ENCODE measurements at regions not wholly inside any gene's neighbourhood (a gene's known extent, or its start where the extent isn't known, plus 50 kb on each side); places are given as distances from the start of the nearest gene placed in this dataset.
A peak's percentile ranks its signal among the peaks of the same experiment; 100 is the strongest.

GRCh38 chr1:68594851-68595250 lies 98.0 kb upstream of the DEPDC1 start:
- no peak for TF ChIP-seq ZBTB33 (IDR thresholded peaks at IDR 0.05)
- TF ChIP-seq EGR1 (IDR thresholded peaks at IDR 0.05; ENCODE audit: low read depth in 2 of 2): no peak
- no peak for TF ChIP-seq NR2F2 (IDR thresholded peaks at IDR 0.05)
- TF ChIP-seq FOXA2 (IDR thresholded peaks at IDR 0.05): no peak
- no peak for TF ChIP-seq MAX (IDR thresholded peaks at IDR 0.05)
- no peak for TF ChIP-seq HNF4G (IDR thresholded peaks at IDR 0.05)
- TF ChIP-seq GABPA (IDR thresholded peaks at IDR 0.05 in 1 of 2, conservative IDR thresholded peaks at IDR 0.05 in 1 of 2): no peak
- TF ChIP-seq RAD21 (IDR thresholded peaks at IDR 0.05): no peak
- H3K9ac ChIP-seq (ENCODE audit: low read depth in 1 of 2, low read length in 2 of 2): no peak overlapping the region
- H3K27ac ChIP-seq (ENCODE audit: low read depth in 1 of 2, low read length in 2 of 2): no peak overlapping the region
- 88% methylated on average over 2 of the region's 2 CpGs for WGBS
- H3K9me3 ChIP-seq (ENCODE audit: control insufficient read depth in 4 of 4, low read length in 3 of 4): no peaks in the 10 kb centered on the region
- H3K27me3 ChIP-seq (ENCODE audit: control insufficient read depth in 4 of 4, insufficient read depth in 4 of 4, low read length in 3 of 4): peaks cover 0 to 3% (median under 1%) of the 10 kb centered on the region in 4 donors
- no peaks in the 10 kb centered on the region for H3K36me3 ChIP-seq (ENCODE audit: control insufficient read depth in 4 of 4, insufficient read depth in 3 of 4, low read depth in 1 of 4, low read length in 3 of 4)
- no peaks in the 10 kb centered on the region for H3K4me1 ChIP-seq (ENCODE audit: control insufficient read depth in 4 of 4, insufficient read depth in 4 of 4, low read length in 3 of 4)
- no peak for DNase-seq (ENCODE audit: low spot score)
- no peak overlapping the region for H3K4me3 ChIP-seq (ENCODE audit: low read depth in 1 of 3, low read length in 3 of 3)

DNA sequence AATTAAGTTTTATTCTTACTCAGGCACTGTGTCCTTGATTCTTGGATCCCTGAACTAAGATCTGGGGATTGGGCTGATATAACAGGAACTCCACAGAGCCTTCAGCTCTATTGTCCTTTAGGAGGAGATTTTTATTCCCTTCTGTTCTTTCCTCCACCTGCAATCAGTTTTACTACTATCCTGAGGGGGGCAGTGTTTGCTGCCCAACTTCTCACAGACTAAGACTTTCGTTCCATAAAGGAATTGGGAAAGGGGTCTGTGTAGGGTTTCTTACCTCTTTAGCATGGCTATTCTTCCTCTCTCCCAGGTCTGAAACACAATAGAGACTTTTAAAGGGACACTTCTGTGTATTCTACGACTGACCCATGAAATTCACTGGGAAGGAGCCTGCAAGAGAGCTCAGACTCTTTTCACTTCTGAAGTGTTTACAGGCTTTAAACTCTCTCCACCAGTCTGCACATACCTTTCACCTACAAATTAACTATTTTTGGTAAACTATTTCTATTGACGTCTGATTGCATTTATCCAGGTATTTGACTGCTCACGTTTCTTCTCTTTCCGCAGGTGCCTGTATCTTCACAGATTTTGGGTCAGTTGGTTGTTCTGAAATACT lies 103.3 kb upstream of the DEPDC1 start:
- TF ChIP-seq FOXA1 (IDR thresholded peaks at IDR 0.05) (peak; percentile 17), MAX (IDR thresholded peaks at IDR 0.05) (no peak), JUND (IDR thresholded peaks at IDR 0.05) (no peak), RAD21 (IDR thresholded peaks at IDR 0.05) (peak; percentile 74), FOXA2 (IDR thresholded peaks at IDR 0.05) (no peak), RXRA (IDR thresholded peaks at IDR 0.05) (no peak), YY1 (IDR thresholded peaks at IDR 0.05) (no peak), HNF4A (conservative IDR thresholded peaks at IDR 0.05) (no peak), NR2F2 (IDR thresholded peaks at IDR 0.05) (no peak), EGR1 (IDR thresholded peaks at IDR 0.05; ENCODE audit: low read depth in 2 of 2) (no peak), SP1 (IDR thresholded peaks at IDR 0.05) (no peak), GABPA (IDR thresholded peaks at IDR 0.05 in 1 of 2, conservative IDR thresholded peaks at IDR 0.05 in 1 of 2) (no peak), HNF4G (IDR thresholded peaks at IDR 0.05) (no peak), TAF1 (conservative IDR thresholded peaks at IDR 0.05) (no peak), ZBTB33 (IDR thresholded peaks at IDR 0.05) (no peak), ATF3 (IDR thresholded peaks at IDR 0.05) (no peak)
- TF ChIP-seq, protein P1, sequence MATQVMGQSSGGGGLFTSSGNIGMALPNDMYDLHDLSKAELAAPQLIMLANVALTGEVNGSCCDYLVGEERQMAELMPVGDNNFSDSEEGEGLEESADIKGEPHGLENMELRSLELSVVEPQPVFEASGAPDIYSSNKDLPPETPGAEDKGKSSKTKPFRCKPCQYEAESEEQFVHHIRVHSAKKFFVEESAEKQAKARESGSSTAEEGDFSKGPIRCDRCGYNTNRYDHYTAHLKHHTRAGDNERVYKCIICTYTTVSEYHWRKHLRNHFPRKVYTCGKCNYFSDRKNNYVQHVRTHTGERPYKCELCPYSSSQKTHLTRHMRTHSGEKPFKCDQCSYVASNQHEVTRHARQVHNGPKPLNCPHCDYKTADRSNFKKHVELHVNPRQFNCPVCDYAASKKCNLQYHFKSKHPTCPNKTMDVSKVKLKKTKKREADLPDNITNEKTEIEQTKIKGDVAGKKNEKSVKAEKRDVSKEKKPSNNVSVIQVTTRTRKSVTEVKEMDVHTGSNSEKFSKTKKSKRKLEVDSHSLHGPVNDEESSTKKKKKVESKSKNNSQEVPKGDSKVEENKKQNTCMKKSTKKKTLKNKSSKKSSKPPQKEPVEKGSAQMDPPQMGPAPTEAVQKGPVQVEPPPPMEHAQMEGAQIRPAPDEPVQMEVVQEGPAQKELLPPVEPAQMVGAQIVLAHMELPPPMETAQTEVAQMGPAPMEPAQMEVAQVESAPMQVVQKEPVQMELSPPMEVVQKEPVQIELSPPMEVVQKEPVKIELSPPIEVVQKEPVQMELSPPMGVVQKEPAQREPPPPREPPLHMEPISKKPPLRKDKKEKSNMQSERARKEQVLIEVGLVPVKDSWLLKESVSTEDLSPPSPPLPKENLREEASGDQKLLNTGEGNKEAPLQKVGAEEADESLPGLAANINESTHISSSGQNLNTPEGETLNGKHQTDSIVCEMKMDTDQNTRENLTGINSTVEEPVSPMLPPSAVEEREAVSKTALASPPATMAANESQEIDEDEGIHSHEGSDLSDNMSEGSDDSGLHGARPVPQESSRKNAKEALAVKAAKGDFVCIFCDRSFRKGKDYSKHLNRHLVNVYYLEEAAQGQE (IDR thresholded peaks at IDR 0.05): no peak
- TF ChIP-seq, protein P2, sequence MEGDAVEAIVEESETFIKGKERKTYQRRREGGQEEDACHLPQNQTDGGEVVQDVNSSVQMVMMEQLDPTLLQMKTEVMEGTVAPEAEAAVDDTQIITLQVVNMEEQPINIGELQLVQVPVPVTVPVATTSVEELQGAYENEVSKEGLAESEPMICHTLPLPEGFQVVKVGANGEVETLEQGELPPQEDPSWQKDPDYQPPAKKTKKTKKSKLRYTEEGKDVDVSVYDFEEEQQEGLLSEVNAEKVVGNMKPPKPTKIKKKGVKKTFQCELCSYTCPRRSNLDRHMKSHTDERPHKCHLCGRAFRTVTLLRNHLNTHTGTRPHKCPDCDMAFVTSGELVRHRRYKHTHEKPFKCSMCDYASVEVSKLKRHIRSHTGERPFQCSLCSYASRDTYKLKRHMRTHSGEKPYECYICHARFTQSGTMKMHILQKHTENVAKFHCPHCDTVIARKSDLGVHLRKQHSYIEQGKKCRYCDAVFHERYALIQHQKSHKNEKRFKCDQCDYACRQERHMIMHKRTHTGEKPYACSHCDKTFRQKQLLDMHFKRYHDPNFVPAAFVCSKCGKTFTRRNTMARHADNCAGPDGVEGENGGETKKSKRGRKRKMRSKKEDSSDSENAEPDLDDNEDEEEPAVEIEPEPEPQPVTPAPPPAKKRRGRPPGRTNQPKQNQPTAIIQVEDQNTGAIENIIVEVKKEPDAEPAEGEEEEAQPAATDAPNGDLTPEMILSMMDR (IDR thresholded peaks at IDR 0.05; ENCODE audit: low read depth, low read length, missing input control): peak; percentile 50
- DNase-seq (ENCODE audit: low spot score): no peak
- H3K27me3 ChIP-seq (ENCODE audit: control insufficient read depth in 4 of 4, insufficient read depth in 4 of 4, low read length in 3 of 4): peaks cover 0 to 3% (median under 1%) of the 10 kb centered on the region in 4 donors
- H3K36me3 ChIP-seq (ENCODE audit: control insufficient read depth in 4 of 4, insufficient read depth in 3 of 4, low read depth in 1 of 4, low read length in 3 of 4): no peaks in the 10 kb centered on the region
- H3K9ac ChIP-seq (ENCODE audit: low read depth in 1 of 2, low read length in 2 of 2): no peak overlapping the region
- no peak overlapping the region for H3K4me3 ChIP-seq (ENCODE audit: low read depth in 1 of 3, low read length in 3 of 3)
- H3K9me3 ChIP-seq (ENCODE audit: control insufficient read depth in 4 of 4, low read length in 3 of 4): no peaks in the 10 kb centered on the region
- no peak overlapping the region for H3K27ac ChIP-seq (ENCODE audit: low read depth in 1 of 2, low read length in 2 of 2)
- H3K4me1 ChIP-seq (ENCODE audit: control insufficient read depth in 4 of 4, insufficient read depth in 4 of 4, low read length in 3 of 4): no peaks in the 10 kb centered on the region
- 35% methylated on average over 5 of the region's 5 CpGs for WGBS
